ENCODE measurements at regions not wholly inside any gene's neighbourhood (a gene's known extent, or its start where the extent isn't known, plus 50 kb on each side); places are given as distances from the start of the nearest gene placed in this dataset.

- TF ChIP-seq CTCF (IDR thresholded peaks at IDR 0.05; ENCODE audit: low read depth, low read length, missing control alignments): no peak
- no peak for DNase-seq (ENCODE audit: low read depth)
- H3K4me3 ChIP-seq (ENCODE audit: low read depth, low read length): no peak overlapping the region
- in situ Hi-C loops (cut with HindIII; ENCODE audit: low sequenced_read_pairs): no loop called here
Observed at GRCh38 chr3:72171946-72172345, 387.0 kb upstream of the PROK2 start.

- in situ Hi-C loops (cut with HindIII; ENCODE audit: low sequenced_read_pairs): no loop called here
- DNase-seq (ENCODE audit: low read depth): no peak
- no peak overlapping the region for H3K4me3 ChIP-seq (ENCODE audit: low read depth, low read length)
- no peak for TF ChIP-seq CTCF (IDR thresholded peaks at IDR 0.05; ENCODE audit: low read depth, low read length, missing control alignments)
Observed at GRCh38 chr3:72171463-72171881, 386.5 kb upstream of the PROK2 start.

- no peak overlapping the region for H3K4me3 ChIP-seq (ENCODE audit: low read depth, low read length)
- TF ChIP-seq CTCF (IDR thresholded peaks at IDR 0.05; ENCODE audit: low read depth, low read length, missing control alignments): no peak
- no peak for DNase-seq (ENCODE audit: low read depth)
- in situ Hi-C loops (cut with HindIII; ENCODE audit: low sequenced_read_pairs): no loop called here
Observed at GRCh38 chr3:72169561-72170472, 384.9 kb upstream of the PROK2 start.

GRCh38 chr3:72169120-72169519 is 384.2 kb upstream of the PROK2 start:
- no peak overlapping the region for H3K4me3 ChIP-seq (ENCODE audit: low read depth, low read length)
- TF ChIP-seq CTCF (IDR thresholded peaks at IDR 0.05; ENCODE audit: low read depth, low read length, missing control alignments): no peak
- in situ Hi-C loops (cut with HindIII; ENCODE audit: low sequenced_read_pairs): no loop called here
- no peak for DNase-seq (ENCODE audit: low read depth)

- H3K4me3 ChIP-seq (ENCODE audit: low read depth, low read length): no peak overlapping the region
- TF ChIP-seq CTCF (IDR thresholded peaks at IDR 0.05; ENCODE audit: low read depth, low read length, missing control alignments): no peak
- no peak for DNase-seq (ENCODE audit: low read depth)
- in situ Hi-C loops (cut with HindIII; ENCODE audit: low sequenced_read_pairs): no loop called here
Observed at GRCh38 chr3:72165808-72166207, 380.9 kb upstream of the PROK2 start.

GRCh38 chr3:72165317-72165716 is 380.4 kb upstream of the PROK2 start:
- in situ Hi-C loops (cut with HindIII; ENCODE audit: low sequenced_read_pairs): no loop called here
- H3K4me3 ChIP-seq (ENCODE audit: low read depth, low read length): no peak overlapping the region
- no peak for DNase-seq (ENCODE audit: low read depth)
- no peak for TF ChIP-seq CTCF (IDR thresholded peaks at IDR 0.05; ENCODE audit: low read depth, low read length, missing control alignments)
